Effector memory CD4-positive, alpha-beta T cell (primary cell): ENCODE measurements at regions not wholly inside any gene's neighbourhood (a gene's known extent, or its start where the extent isn't known, plus 50 kb on each side); places are given as distances from the start of the nearest gene placed in this dataset.
A peak's percentile ranks its signal among the peaks of the same experiment; 100 is the strongest.

Experiments used
- DNase-seq, 3 donors: peaks; one replicate each; pipeline ENCODE4 v3.0.0-alpha.2; 2020
- H3K27ac ChIP-seq: 2 replicates; pipeline ENCODE4 v1.7.0; 2013; ENCODE audit warnings: mild to moderate bottlenecking, low read length, moderate library complexity; ENCODE audit not compliant: insufficient read depth, poor library complexity, severe bottlenecking
- H3K27me3 ChIP-seq: replicated peaks from 2 replicates; pipeline ENCODE4 v1.7.0; 2013; ENCODE audit warnings: mild to moderate bottlenecking, low read length; ENCODE audit not compliant: insufficient read depth, control insufficient read depth, poor library complexity, severe bottlenecking
- H3K36me3 ChIP-seq: 2 replicates; pipeline ENCODE4 v1.7.0; 2013; ENCODE audit warnings: mild to moderate bottlenecking, low read length, moderate library complexity; ENCODE audit not compliant: control insufficient read depth, insufficient read depth
- H3K4me1 ChIP-seq: 2 replicates; pipeline ENCODE4 v1.7.0; 2013; ENCODE audit warnings: low read length, mild to moderate bottlenecking; ENCODE audit not compliant: control insufficient read depth, insufficient read depth, poor library complexity, severe bottlenecking
- H3K4me3 ChIP-seq: 2 replicates; pipeline ENCODE4 v1.7.0; 2013; ENCODE audit warnings: low read length, low read depth, mild to moderate bottlenecking; ENCODE audit not compliant: insufficient read depth, poor library complexity, severe bottlenecking
- H3K9me3 ChIP-seq: 2 replicates; pipeline ENCODE4 v1.7.0; 2013; ENCODE audit warnings: mild to moderate bottlenecking, low read length, moderate library complexity; ENCODE audit not compliant: control insufficient read depth

DNA sequence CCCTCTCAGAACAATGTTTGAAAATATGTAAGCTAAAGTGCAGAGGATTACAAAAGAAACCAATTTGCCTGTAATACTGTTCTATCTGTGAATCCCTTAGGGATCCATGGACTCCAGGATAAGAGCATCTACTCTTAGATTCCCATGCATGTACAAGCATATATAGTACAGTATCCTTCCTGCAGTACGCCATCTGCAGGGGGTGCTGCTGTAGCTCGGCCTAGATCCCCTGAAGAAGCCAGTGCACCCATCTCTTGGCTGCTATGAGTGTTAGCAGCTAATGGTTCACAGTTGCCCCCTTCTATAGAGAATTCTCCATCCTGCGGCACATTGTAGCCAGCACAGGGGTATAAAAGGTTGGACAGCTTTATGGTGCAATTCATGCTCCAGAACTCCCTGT is 61.8 kb upstream of the SLC30A5 start:
- Histone ChIP-seq H3K9me3 (no peaks in the 10 kb centered on the region), H3K36me3 (no peaks in the 10 kb centered on the region), H3K27ac (no peak overlapping the region), H3K4me1 (no peaks in the 10 kb centered on the region), H3K4me3 (no peak overlapping the region), H3K27me3 (no peaks in the 10 kb centered on the region)
- no peak for DNase-seq

- Histone ChIP-seq H3K27ac (no peak overlapping the region), H3K36me3 (no peaks in the 10 kb centered on the region), H3K4me3 (no peak overlapping the region), H3K4me1 (no peaks in the 10 kb centered on the region), H3K27me3 (no peaks in the 10 kb centered on the region), H3K9me3 (no peaks in the 10 kb centered on the region)
- no peak for DNase-seq
These were observed 60.1 kb upstream of the SLC30A5 start for GRCh38 chr5:69033690-69034089.

- Histone ChIP-seq H3K27me3 (no peaks in the 10 kb centered on the region), H3K4me1 (no peaks in the 10 kb centered on the region), H3K27ac (no peak overlapping the region), H3K4me3 (no peak overlapping the region), H3K36me3 (no peaks in the 10 kb centered on the region), H3K9me3 (no peaks in the 10 kb centered on the region)
- no peak for DNase-seq
These were observed 58.9 kb upstream of the SLC30A5 start for GRCh38 chr5:69034898-69035297.

DNA sequence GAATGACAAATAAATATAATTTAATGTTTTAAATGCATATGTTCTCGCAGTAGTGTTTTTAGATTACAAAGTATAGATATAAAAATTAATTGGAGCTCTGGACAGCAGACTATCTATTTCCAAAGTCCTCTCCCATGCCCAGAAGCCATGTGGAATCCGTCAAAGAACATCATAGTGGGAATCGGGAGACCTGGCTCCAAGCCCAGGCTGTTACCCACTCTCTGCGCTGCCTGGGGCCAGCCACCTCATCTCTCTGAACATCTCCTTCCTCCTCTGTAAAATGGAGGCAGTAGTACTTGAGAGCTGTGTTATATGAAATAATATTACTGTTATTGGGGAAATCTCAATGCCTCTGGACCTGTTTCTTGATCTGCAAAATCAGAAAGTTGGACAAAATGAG is 58.1 kb upstream of the SLC30A5 start:
- Histone ChIP-seq H3K9me3 (no peaks in the 10 kb centered on the region), H3K4me3 (no peak overlapping the region), H3K27ac (no peak overlapping the region), H3K4me1 (no peaks in the 10 kb centered on the region), H3K36me3 (no peaks in the 10 kb centered on the region), H3K27me3 (no peaks in the 10 kb centered on the region)
- no peak for DNase-seq

- H3K36me3 ChIP-seq = no peaks in the 10 kb centered on the region
- no peak overlapping the region for H3K27ac ChIP-seq
- no peaks in the 10 kb centered on the region for H3K4me1 ChIP-seq
- H3K9me3 ChIP-seq = no peaks in the 10 kb centered on the region
- no peaks in the 10 kb centered on the region for H3K27me3 ChIP-seq
- H3K4me3 ChIP-seq = no peak overlapping the region
- DNase-seq = no peak
These were observed 55.3 kb upstream of the SLC30A5 start for GRCh38 chr5:69038539-69038938.

- Histone ChIP-seq H3K4me1 (no peaks in the 10 kb centered on the region), H3K27me3 (no peaks in the 10 kb centered on the region), H3K36me3 (no peaks in the 10 kb centered on the region), H3K4me3 (no peak overlapping the region), H3K27ac (no peak overlapping the region), H3K9me3 (no peaks in the 10 kb centered on the region)
- no peak for DNase-seq
These were observed 54.0 kb upstream of the SLC30A5 start for GRCh38 chr5:69039829-69040228.

DNA sequence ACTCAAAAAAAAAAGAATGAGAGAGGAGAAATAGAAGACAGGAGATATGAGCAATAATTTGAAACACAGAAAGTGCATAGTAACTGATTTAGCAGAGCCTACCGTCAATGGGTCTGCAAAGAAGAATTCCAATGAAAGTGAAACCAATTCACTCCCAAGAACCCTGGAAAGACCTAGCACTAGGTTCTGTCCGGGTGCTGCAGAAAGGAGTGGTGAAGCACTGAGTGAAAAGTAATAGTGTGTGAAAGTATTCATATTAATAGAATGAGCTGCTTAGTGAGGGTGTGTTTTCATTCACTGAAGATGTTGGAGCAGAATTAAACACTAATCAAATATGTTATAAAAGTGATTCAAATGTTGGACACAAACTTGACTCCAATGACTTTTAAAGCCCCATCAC is 51.3 kb upstream of the SLC30A5 start:
- Histone ChIP-seq H3K4me3 (no peak overlapping the region), H3K4me1 (no peaks in the 10 kb centered on the region), H3K27ac (no peak overlapping the region), H3K36me3 (no peaks in the 10 kb centered on the region), H3K9me3 (no peaks in the 10 kb centered on the region), H3K27me3 (no peaks in the 10 kb centered on the region)
- no peak for DNase-seq

- Histone ChIP-seq H3K36me3 (no peaks in the 10 kb centered on the region), H3K27me3 (no peaks in the 10 kb centered on the region), H3K27ac (peak overlapping the region; percentile 60), H3K9me3 (no peaks in the 10 kb centered on the region), H3K4me3 (peak overlapping the region; percentile 71), H3K4me1 (no peaks in the 10 kb centered on the region)
- peak; percentile 53 to 75 (median 59) for DNase-seq
These were observed 50.7 kb upstream of the SLC30A5 start for GRCh38 chr5:69042915-69043654.

DNA sequence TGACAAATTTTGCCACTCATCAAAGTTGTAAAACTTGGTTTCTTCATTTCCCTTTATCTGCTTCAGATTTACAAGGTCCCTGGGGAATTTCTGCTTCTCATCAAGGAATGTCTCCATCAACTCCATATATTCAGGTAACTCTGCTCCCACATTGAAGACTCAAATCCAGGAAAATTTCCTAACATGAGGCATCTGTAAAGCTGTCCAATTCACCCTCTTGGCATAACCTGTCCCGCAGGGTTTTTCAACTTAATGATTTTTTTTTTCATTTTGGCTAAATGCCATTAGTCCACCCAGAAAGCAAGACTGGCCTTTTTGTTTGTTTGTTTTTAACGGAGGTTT is 50.2 kb upstream of the SLC30A5 start:
- Histone ChIP-seq H3K9me3 (no peaks in the 10 kb centered on the region), H3K4me1 (no peaks in the 10 kb centered on the region), H3K27ac (peak overlapping the region; percentile 60), H3K4me3 (peak overlapping the region; percentile 71), H3K27me3 (no peaks in the 10 kb centered on the region), H3K36me3 (no peaks in the 10 kb centered on the region)
- DNase-seq = no peak
